NCI-H1417 (cell line): ENCODE measurements at regions not wholly inside any gene's neighbourhood (a gene's known extent, or its start where the extent isn't known, plus 50 kb on each side); places are given as distances from the start of the nearest gene placed in this dataset.

Source experiments
- DNase-seq, 3 experiments: peaks; one replicate each; lab custom pipeline; 2025; lab: John Stamatoyannopoulos, UW

DNA sequence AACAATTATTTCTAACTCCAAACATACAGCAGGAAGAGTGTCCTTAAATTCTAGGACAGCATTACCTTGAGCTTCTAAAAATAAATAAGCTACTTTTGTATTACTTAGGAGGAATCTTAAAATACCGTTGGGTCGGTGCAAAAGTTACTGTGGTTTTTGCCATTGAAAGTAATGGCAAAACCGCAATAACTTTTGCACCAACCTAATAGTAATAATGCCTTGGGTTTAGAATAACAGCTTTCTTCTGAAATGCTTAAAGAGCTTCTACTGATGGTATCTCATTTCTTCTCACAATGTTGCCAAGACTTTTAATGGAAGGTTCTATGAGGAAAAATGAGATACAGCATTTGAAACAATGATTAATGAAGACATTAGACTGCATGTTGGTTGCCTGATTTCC, 179.9 kb downstream of the SEC16B start:
- DNase-seq, result no peak

DNA sequence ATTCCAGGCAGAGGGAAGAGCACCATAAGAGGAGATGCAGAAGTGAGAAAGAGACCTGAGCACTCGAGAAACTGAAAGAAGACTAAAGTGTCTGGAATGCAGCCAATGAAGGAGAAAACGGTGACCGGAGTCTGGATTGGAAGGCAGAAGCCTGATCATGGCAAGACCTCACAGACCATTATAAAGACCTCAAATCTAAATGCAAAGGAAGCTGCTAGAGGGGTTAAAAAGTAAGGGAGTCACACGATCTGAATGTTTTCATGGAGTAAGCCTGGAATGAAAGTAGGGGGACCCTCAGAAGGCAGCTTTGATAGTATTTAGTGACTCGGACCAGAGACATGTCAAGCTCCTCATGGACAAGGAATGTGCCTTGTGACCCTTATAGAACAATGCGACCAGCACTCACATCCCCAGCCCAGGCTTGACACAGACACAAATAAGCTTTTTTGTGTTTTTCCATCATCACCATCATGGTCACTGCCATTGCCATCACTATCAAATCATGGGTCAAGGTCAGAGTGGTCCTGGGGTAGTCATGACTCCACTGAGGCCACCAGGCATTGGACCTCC, 183.6 kb downstream of the SEC16B start:
- DNase-seq, result no peak

DNA sequence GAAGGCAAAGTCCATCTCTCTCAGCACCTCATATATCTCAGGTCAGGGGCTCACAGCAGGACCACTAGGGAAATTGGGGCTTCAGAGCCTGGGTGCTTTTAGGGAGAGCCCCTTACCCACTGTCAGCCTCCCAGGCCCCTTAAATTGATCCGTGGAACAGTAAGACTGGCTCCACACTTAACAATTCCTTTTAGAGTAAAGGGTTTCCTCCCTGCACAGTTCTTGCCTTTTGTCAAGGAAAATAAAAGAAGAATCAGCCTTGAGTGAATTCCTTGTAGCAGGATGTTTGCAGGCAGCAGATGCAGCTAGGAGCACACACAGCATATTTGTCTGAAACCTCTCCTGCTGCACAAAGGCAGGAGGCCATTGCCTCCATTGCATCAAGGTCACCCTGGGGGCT, 184.9 kb downstream of the SEC16B start:
- DNase-seq, result no peak

DNA sequence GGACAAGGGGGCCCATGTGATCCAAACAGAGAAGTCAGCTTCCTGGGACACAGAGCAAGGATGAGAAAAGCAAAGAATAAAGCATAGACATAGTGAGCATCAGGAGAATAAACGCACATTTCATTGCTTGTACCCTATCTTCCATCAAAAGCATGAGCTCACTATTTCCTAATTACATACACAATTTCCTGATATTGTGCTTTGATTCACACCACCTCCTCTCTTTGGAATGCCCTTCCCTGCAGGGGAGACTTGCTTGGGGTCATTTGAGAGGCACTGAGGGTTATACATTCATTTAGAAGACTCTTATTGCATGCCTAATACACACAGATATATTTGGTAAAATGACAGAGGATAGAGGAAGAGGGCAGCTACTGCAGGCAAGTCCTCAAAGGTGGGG, 185.4 kb downstream of the SEC16B start:
- no peak for DNase-seq

DNA sequence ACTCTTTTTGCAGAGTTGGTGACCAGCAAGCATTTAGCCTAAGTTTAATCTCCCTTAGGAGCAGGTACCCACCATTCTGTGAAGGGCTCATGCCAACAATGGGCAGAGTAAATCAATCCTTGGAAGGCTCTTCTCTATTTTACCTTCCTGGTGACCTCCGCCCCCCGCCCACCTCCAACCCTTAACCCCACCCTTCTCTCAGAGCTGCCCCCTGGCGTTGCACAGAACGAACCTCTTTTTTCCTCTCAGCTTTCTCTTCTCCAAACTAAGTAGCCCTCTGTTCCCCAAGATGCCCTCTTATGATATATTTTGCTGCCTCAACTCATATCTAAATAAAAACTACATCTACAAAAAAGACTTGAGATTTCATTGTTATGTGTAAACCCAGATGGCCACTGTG, 186.8 kb downstream of the SEC16B start:
- DNase-seq, result no peak

DNA sequence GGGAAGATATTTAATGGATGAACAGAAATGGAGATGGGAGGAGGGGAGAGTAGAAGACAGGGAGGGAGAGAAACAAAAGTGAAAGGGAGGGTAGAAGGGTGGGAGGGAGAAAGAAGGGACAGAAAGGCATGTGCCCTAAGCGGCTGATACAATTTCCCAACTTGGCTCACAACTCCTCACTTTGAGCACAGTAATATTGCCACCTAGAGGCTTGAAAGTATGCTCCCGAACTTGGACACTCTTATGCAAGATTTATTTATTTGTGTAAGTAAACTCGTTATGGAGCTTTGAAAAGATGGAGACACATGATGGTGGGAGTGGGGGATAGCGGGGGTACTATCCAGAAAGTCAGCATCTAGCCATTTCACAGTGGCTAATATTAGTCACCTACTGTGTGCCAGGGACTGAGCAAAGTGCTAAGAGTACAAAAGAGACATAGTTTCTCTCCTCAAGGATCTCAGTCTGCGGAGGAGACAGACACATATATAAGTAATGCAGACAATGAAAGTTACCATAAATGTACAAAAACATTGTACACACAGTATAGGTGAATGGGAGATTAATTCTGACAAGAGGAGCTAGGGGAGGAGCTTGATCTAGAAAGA, 189.7 kb downstream of the SEC16B start:
- DNase-seq, result peak; percentile 43 to 81 (median 75)

DNA sequence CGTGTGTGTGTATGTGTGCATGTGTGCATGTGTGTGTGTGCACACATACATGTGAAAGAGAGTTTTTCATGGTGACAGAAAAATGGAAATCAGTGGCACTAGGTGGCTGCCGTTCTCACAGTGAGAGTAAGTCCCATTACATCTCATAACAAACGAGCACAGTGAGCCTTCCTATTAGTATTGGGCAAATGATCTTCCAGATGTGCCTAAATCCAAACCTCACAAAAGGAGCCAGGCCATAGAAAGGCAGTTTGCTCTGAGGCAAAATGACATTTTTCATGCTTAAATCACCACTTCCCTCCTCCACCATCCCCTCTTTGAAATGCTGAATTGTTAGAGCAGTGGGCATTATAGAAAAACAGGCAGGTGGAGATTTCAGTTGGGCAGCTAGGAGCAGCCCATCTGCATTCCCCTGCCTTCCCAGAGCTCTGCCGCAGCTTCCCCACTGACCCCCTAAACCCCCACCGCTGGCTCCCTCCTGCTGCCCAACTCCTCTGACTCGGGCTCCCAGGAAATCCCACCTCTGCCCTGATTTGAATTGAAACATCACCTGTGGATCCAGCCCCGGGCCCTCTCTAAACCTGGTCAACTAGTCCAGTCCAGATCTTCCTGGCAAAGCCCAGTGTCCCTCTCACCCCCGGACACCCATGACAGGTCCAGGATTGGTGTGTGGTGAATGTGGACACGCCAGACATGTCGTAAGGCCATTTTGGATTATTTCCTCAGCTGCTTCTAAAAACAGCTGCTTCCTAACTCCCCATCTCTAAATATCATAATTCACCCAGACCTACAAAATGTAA, 190.5 kb downstream of the SEC16B start:
- DNase-seq, result no peak

DNA sequence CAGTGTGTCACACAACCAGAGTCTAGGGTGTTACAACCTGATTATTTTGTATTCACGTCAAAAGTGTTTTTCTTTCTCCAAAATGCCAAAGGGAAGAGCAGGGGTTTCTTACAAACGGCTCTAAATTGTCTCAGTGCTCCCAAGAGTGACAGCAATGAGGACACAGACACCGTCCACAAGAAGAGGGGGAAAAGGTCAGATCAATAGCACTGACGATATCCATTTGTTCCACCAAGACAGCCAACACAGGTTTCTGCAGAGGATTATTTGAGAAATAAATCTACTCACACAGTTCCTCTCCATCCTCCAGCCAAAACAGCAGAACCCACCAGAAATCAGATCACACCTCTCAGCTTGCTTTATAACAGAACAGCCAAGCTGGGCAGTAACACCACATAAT, 193.9 kb downstream of the SEC16B start:
- no peak for DNase-seq

DNA sequence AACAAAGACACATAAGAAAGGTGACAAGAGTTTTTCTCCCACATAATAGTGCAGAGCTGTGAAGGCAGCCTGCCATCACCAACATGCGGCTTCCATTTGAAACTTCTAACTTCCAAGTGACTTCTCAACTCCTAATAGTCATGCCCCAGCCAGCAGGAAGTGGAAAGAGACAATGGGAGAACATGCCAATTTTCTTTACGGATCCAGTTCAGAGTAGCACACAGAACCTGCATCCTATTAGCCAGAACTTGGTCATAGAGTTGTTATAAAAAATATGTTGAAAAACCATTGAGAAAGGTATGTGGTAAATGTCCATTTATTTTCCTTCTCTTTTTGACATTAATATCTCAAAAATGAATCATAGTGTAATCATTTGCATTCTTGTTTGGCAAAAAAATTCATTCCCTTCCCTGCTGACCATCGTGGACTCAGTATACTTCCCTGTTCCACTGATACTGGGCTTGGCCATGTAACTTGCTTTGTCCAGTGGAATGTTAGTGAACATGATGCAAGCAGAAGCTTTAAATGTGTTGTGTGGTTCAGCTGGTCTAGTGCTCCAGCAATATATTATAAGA, 197.4 kb downstream of the SEC16B start:
- no peak for DNase-seq

DNA sequence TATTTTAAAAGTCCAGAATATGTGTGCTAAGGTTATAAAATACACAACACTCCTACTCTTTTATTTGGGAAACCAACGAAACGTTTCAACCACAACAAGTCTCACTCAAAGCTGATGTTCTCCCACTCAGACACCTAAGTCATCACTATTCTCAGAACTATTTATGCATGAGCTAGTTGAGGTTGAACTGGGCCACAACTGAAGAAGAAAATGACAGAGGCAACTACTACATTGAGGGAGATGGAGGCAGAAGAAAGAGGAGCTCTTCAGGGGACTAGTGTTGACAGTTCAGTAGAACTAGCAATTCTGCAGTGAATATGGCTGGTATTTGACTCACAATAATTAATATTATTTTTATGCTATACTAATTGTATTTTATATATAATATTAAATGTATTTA, 198.2 kb downstream of the SEC16B start:
- DNase-seq, result no peak

DNA sequence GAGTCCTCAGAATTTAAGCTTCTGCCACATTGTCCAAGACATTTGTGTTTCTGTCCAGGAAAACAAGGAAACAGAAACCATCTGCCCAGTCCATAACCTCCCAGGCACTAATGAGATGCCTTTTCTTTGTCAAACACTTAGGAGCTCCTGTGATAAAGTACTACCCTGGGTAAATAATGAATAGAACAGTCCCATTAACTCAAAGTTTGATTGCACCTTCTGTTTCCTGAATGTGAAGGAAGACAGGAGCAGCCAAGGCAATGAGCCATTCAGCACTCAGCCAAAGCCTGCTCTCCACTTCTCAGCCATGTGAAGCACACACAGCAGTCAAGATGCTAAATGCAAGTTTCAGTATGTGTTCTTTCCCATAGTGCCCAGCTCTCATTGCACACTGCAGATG, 199.8 kb downstream of the SEC16B start:
- peak; percentile 27 to 97 (median 67) for DNase-seq

DNA sequence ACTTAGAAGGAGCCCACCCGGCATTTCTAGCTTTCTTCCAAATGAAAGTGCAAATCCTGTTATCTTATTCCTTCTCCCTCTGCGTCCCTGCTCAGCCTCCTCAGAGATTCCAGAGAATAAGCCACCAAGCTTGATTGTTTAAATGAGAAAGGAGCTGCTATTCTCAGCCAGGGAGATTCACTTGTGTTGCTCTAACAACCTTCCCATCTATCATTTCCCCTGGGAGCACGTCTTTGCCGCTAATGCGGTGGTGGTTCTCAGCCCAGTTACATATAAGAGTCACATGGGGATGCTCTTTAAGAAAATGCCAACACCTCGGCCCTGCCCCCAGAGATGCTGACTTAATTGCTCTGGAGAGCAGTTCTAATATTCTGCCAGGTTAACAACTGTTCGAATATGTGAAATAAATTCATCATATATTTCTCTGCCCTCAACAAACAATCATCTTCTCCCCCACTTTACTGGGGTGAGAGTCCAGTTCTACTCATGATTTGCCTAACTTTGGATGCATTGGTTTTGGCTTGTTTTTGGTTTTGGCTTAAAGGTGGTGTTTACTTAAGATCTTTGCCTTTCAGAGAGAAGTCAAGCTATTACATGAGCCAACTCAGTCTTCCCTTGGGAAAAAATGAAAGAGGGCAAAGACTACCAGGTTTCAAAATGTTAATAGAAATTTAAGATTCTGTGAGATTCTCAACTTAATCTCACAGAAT, 213.9 kb downstream of the SEC16B start:
- peak in 1 of 3 experiments; percentile 39 for DNase-seq

DNA sequence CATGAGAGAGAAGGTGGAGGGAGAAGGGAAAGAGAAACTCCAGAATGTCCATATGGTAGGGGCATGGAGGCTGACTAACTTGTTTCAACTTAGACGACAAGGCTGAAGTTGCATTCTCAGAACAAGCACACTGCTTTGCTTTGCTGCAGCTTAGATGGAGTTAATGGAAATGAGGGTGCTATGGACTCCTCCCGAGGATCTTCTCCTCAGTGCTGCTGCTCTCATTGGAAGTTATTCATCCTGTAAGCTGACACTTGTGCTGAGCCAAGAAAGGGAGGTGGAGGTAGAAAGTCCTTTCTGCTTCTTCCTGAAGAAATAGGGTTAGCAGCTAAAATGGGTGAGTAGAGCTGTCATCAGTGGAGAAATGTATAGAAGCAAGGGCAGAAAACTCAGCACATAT, 215.3 kb downstream of the SEC16B start:
- DNase-seq, result no peak

DNA sequence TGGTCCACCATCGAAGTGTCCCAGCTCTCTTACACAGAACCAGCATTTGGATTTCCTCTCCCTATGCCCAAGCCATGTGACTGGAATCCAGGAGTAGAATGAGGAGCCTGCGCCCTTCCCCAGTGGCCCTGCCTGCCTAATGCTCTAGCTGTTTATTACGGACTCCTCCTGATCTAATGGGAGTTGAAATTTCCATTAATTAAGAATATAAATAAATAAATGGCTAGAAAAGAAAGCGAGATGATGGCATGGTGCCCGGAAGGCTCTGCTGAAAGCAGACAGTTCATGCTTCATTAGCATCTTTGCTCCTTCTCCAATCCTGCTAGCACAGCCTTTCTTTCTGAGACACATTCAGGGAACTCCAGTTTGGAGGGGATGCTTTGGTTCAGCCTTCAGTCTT, 216.2 kb downstream of the SEC16B start:
- DNase-seq, result peak in 1 of 3 experiments; percentile 8

DNA sequence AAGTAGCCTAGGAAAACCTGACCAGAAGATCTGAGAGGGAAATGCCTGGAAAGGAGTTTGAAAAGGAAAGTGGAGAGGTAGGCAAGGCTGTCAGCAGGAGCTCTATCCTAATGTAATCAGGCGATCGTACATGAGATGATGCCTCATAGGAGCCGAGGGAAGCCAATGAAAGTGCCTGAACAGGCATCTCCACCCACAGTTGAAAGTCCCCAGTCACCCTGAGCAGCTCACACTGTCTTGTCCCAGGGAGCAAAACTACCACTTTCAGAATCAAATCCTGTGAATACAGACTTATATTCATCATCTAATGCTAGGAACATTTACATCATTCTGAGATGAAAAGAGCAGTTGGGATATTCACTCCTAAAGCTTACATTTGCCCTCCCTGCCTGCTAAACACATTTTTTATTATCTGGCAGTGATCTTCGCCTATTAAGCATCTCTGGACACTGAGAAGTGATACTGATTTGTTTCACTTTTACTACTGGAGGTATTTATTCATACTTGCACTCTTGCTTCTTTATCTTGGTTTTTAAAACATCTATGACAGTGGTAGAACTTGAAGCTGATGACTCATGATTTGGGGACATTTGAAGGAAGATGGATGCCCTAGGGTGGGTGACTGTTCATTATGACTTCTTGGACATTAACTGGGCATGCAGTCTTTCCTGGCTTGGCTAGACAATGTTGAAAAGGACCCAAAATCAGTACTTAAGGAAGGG, 221.6 kb downstream of the SEC16B start:
- no peak for DNase-seq

DNA sequence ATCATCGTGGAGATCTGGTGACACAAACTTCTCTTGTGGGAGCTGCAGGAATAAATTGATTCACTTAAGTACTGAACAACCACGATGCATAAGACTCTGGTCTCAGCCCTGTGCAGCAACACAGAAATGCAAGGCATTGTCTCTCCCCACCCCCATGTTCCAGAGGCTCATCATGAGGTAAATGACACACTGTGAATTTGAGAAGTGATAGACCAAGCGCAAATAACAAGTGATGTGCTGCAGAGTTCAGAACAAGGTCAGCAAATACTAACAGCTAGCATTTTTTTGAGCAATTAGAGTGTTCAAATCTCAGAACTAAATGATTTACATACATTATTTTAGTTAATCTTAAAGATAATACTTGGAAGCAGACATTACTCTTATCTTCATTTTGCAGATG, 223.7 kb downstream of the SEC16B start:
- no peak for DNase-seq

DNA sequence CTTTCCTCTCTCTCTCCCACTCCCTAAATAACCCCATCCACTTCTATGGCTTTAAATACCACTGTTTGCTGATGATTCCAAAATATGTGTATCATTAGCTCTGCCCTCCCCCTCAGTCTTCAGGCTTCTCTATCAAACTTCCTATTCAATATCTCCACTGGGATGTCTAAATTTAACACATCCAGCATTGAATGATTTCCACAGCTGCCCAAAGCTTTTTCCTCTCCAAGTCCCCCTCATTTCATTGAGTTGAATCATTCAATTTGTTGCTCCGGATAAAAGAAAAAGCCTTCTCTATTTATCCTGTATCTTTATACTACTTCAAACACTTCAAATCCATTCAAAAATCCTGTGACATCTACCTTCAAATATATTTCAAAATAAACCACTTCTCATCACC, 225.0 kb downstream of the SEC16B start:
- no peak for DNase-seq

DNA sequence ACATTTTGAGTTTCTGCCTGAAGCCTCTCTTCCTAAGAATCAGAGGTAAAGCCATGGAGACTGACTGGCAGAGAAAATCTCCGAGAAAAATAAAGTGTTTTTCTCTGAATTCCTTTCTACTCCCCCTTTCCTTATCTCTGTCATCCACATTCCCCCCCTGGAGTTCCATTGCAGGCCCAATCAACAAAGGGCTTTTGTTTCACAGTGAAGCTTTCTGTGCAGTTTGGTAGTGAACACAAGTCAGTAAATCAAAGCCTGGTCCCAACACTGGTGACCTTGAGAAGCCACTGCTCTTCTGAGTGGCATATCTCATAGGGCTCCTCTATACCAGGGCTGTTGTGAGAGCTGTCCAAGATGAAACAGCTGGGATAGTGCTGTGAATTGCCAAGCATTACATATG, 228.4 kb downstream of the SEC16B start:
- DNase-seq, result no peak

DNA sequence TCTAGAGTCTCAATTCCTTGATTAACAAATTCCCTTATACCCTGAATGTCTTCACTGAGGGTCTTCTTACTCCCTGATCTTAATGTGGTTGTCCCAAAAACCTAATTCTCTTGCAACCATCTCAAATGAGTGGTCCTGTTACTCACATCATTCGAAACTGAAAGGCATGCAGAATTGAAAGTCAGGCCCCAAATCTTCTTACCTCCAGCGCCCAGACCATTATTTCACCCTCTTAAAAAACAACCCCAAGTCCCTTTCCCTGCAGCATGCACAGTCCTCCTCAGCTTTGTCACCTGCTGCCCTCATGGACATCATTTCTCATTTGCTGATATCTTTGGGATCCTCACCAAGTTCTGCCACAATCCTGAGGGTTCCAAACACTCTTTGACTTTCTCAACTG, 230.1 kb downstream of the SEC16B start:
- DNase-seq, result no peak

DNA sequence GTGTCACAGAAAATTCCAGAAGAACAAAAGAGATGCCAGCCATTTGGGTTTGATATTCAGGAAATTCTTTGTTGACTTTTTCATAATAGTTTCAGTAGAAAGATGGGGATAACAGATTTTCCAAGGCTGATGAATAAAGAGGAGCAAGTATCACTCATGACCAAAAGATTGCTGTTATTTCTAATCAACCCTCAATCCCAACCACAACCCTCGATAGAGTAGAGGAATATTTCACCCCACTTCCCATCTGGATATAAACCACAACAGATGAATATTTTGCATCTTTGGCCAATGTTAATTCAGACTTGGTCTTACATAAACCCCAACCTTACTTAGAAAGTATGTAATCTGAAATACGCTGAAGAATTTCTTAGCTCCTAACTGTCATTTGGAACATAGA, 232.4 kb downstream of the SEC16B start:
- no peak for DNase-seq

DNA sequence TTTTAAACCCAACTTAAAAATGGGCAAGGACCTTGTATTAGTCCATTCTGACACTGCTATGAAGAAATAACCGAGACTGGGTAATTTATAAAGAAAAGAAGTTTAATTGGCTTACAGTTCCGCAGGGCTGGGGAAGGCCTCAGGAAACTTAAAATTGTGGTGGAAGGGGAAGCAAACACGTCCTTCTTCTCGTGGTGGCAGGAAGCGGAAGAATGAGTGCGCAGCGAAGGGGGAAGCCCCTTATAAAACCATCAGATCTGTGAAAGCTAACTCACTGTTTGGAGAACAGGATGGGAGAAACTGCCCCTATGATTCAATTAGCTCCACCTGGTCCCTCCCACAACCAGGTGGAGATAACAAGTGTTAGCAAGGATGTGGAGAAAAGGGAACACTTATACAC, 237.7 kb downstream of the SEC16B start:
- DNase-seq, result no peak

DNA sequence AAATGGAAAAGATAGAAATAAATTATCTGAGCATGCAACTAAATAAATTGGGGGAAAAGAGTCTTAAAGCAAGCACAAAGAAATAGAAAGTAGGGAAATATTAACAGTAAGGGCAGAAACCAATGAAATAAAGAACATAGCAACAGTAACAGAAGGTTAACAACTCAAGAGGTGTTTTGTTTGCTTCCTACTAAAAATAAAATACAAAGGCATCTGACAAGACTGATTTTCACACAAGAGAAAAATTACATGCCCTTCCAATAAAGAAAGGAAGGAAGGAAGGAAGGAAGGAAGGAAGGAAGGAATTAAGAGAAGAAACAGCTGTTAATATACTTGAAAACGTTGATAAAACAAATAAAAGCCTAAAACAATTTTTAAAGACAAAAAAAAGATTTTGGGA, 240.2 kb downstream of the SEC16B start:
- DNase-seq, result no peak
